H7 (cell line): ENCODE measurements at regions not wholly inside any gene's neighbourhood (a gene's known extent, or its start where the extent isn't known, plus 50 kb on each side); places are given as distances from the start of the nearest gene placed in this dataset.
"Not testable (repeated sequence)": the region's sequence is repeated elsewhere in the genome, so short reads cannot be mapped to it uniquely, and the experiment has no call there.

ENCODE experiments used
- DNase-seq: peaks from one replicate; pipeline ENCODE4 v3.0.0; 2012
- H3K27me3 ChIP-seq: 2 replicates; pipeline ENCODE4 v1.6.0; 2011; ENCODE audit warnings: mild to moderate bottlenecking, low read length; ENCODE audit not compliant: control insufficient read depth, insufficient read depth
- H3K36me3 ChIP-seq: replicated peaks from 2 replicates; pipeline ENCODE4 v1.5.1; 2011; ENCODE audit warnings: low read length; ENCODE audit not compliant: control insufficient read depth, insufficient read depth
- H3K4me3 ChIP-seq: 2 replicates; pipeline ENCODE4 v1.5.1; 2011; ENCODE audit warnings: low read depth, mild to moderate bottlenecking, control low read depth, low read length, moderate library complexity; ENCODE audit not compliant: insufficient read depth

DNA sequence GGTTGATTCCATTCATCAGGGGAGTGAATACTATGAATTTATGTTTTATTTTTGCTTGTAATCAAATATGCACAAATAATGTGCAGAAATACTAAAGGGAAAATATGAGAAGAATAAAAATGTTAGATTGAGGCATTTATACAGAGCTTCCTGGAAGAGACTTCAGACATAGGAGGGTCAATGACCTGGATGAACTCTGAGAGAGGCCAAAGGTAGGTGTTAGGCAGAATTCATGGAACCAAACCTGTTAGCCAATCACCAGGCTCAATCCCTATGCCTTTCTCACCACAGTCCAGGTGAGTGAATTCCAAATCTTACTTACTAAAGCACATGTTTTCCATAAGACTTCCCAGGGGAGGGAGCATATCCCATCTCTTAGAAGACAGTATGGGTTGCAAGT lies 130.4 kb upstream of the NTF3 start:
- no peak for DNase-seq
- Histone ChIP-seq H3K36me3 (no peaks in the 10 kb centered on the region), H3K27me3 (no peaks in the 10 kb centered on the region), H3K4me3 (no peak overlapping the region)

DNA sequence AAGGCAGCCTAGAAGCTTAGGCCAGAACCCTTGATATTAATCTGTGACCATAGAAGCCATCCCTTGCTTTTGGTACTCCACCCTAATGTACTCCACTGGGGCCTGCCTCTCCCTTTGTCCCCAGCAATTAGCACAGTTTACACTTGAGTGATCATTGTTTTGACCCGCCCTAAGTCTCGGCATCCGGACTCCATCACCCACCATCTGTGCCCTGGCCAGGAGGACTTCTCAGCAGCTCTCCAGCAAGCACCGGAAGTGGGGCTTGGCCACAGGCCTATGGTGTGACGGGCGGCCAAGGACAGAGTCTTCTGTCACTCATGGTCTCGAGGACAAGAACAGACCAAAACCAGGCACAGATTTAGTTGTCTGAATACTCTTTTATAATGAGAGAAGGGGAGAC lies 126.5 kb upstream of the NTF3 start:
- no peaks in the 10 kb centered on the region; the same call in 1 of the 2 replicates for H3K27me3 ChIP-seq
- no peaks in the 10 kb centered on the region for H3K36me3 ChIP-seq
- no peak for DNase-seq
- H3K4me3 ChIP-seq, result no peak overlapping the region

DNA sequence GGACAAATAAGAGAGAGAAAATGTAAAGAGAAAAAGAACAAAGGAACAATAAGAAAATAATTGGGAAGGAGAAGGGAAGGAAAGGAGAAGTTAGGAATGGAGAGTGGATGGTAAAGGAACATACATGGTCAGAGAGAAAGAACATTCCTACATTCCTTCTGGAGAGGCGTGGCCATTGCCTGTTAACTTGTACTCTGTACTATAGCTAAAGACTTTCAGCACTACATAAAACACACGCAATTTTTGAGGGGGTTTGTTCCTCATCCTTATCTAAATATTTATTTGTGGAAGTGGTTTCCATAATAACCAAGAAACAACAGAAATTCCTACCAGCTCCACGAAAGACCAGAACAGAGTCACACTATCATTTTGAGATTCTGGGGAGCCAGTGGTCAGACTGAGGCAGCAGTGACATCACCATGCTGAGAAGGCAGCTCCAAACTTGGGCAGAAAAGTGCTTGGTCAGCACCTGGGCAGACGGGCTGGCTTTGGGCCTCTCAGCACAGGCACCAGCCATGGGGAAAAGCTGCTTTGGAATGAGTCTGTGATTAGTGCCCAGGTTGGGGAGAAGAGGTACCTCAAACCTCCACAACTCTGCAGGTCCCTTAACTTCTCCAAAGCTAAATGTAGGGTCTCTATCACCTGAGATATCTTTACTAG lies 125.9 kb upstream of the NTF3 start:
- Histone ChIP-seq H3K36me3 (no peaks in the 10 kb centered on the region), H3K27me3 (no peaks in the 10 kb centered on the region; the same call in 1 of the 2 replicates), H3K4me3 (no peak overlapping the region)
- DNase-seq, result no peak

DNA sequence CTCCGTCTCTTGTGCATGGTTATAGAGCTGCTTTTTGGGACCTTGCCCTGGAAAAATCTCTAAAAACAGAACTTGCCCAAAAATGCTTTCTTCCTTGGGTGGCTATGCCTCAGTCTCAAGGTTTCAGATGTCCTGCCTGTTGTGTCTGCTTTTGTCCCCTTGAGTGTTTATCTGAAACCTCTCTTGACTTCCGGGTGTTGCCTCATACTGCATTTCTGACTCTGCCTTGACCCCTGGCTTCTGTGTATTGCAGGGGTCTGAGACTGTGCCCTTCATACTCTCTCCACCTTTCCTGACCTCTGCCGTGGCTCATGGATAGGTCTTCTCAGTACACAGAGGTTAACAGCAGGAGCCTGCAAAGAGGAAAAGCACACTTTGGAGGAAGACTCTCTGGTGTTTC lies 124.8 kb upstream of the NTF3 start:
- Histone ChIP-seq H3K27me3 (no peaks in the 10 kb centered on the region; the same call in 1 of the 2 replicates), H3K36me3 (no peaks in the 10 kb centered on the region), H3K4me3 (no peak overlapping the region)
- DNase-seq, result no peak

DNA sequence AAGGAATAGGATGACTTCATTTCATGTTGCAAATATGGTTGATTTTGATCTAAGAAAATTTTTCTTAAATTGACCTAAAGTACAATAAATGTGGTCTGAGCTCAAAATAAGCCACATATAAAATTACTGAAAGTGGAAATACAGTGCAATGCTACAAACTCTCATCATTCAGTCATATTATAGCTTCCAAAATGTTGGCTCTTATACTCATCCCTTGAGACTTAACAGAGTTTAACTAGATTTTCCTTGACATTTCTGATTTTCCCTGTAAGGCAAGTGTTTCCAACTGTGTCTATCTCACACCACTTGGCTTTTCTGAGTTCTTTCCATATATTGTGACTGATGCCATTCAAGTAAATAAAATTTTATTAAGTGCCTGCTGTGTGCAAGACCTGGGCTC lies 123.7 kb upstream of the NTF3 start:
- no peak overlapping the region for H3K4me3 ChIP-seq
- no peaks in the 10 kb centered on the region for H3K36me3 ChIP-seq
- DNase-seq, result no peak
- no peaks in the 10 kb centered on the region; the same call in 1 of the 2 replicates for H3K27me3 ChIP-seq

DNA sequence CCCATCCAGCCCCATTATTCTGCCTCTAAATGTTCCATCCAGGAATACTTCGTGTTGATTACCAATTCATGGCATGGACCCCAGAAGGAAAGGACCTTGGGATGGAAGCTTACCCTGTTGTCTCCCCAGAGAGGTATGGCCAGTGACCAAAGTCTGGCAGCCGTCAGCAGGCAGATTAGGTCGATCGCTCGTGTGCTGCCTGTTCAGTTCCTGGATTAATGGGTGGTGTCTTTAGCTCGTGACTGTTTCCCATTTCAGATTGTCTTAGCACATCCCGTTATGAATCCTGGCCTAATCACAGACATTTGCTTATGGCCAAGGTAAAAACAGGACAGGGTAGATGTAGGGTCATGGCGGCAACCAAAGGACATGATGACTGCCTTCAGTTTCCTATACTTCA lies 122.9 kb upstream of the NTF3 start:
- H3K27me3 ChIP-seq, result no peaks in the 10 kb centered on the region; the same call in 1 of the 2 replicates
- no peaks in the 10 kb centered on the region for H3K36me3 ChIP-seq
- no peak overlapping the region for H3K4me3 ChIP-seq
- DNase-seq, result no peak

DNA sequence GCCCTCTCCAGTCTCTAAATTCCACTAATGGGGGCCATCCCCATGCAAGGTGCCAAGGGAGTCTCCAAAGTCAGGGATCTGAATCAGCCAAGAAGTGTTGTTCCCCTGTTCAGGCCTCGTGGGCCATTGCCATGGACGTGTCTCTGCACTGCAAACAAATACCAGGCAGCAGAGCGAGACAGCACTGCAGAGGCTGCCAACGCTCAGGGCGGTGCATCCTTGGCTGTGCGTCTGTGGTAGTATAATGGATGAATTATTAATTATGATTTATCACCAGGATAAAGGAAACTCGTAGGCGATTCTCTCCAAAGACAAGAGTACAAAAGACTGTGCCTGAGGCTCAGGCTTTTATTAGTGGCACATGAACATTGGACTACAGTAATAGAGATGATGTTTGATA lies 122.3 kb upstream of the NTF3 start:
- DNase-seq, result no peak
- 0 out of 2 replicates have a peak, but pooled peaks cover 1% of the 10 kb centered on the region for H3K36me3 ChIP-seq
- H3K4me3 ChIP-seq, result no peak overlapping the region
- H3K27me3 ChIP-seq, result no peaks in the 10 kb centered on the region; the same call in 1 of the 2 replicates

DNA sequence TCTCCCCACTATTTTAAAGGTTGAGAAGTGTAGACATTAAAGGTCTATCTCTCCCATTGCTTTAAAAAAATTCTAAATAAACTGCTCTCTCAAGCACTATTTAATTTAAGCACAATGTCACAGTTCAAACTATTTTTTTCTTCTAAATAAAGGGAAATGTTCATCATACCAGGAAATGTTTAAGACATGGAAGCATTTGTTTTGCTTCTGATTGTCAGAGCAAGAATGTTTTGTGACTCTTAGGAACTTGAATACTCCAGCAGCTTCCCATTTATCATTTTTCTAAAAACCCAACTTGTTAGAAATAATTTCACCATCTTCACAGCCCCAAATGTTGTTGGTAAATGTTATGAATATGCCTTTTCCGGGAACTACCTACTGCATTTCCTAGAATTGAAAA lies 121.8 kb upstream of the NTF3 start:
- 0 out of 2 replicates have a peak, but pooled peaks cover 1% of the 10 kb centered on the region for H3K36me3 ChIP-seq
- no peak for DNase-seq
- no peaks in the 10 kb centered on the region; the same call in 1 of the 2 replicates for H3K27me3 ChIP-seq
- H3K4me3 ChIP-seq, result no peak overlapping the region

DNA sequence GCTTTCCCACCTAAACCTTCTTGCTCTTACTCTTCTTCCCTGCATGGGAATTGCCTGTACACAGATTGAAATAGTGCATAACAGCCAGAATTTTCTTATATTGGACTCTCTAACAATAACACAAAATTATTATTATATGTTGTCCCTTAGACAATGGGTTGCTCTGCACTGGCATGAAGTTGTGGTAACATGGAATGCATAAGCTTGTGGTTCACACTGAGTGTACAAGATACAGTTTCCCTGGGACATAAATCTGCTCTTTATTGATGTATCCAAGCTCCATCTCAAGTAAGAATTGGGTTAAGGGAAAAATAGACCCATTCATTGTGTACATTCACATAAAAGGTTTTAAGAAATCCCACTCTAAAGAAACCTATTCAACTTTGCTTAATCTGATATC lies 114.4 kb upstream of the NTF3 start:
- no peaks in the 10 kb centered on the region for H3K27me3 ChIP-seq
- H3K36me3 ChIP-seq, result 0 out of 2 replicates have a peak, but pooled peaks cover 1% of the 10 kb centered on the region
- DNase-seq, result no peak
- H3K4me3 ChIP-seq, result no peak overlapping the region

DNA sequence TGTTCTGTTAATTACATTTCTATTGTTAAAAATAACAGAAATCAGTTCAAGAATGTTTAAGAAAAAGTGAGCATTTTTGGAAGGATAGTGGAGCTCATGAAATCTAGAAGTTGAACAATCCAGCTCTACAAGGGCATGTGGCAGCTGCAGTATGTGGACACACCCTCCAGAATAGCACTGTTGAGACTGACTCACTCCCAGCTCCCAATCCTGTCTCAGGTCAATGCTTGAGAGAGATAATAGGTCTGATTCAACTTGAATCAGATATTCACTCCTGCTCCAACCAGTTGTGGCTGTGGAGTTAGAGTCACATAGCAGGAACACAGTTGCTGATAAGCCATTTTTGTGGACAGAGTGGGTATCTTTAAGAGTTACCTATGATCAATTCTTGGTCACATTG lies 113.0 kb upstream of the NTF3 start:
- DNase-seq, result no peak
- Histone ChIP-seq H3K36me3 (0 out of 2 replicates have a peak, but pooled peaks cover 1% of the 10 kb centered on the region), H3K27me3 (no peaks in the 10 kb centered on the region), H3K4me3 (no peak overlapping the region)

DNA sequence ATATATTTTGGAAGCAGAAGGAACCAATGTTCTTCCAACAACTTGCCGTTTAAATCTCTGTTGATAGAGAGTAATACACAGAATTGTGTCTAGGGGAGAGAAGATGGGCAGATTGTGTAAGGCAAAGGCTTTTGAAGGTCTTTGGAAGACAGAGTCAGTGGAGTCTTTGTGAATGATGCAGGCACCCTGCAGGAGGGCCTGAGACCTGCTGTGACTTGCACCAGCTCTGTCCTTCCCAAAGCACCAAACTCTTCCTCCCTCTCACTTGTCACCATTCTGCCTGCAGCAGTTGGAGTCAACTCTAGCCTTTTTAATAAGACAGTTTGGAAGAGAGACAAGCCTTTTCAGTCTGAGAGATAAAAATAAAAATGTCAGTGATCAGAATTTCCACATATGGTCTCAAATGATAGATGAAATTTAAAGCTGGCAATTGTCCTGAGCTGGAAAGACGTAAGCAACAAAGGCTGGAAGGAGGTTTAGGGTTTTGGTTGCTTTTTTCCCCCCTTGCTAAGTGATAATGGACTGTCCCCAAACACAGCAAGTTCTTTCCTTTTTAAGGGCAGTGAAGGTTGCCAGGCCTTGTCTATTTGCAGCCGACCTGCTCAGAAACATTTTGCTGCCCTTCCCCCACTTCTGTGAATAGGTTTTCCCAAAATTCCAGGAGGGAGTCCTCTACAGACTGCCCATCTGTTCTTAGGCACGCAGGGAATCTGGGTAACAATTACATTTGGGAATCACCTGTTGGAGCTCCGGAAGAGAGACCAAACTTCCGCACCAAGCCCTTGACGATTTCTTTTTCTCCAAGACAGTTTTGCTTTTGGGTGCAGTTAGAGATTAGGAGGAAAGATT lies 103.0 kb upstream of the NTF3 start:
- DNase-seq, result peak; percentile 40
- Histone ChIP-seq H3K36me3 (no peaks in the 10 kb centered on the region), H3K4me3 (no peak overlapping the region), H3K27me3 (no peaks in the 10 kb centered on the region)

DNA sequence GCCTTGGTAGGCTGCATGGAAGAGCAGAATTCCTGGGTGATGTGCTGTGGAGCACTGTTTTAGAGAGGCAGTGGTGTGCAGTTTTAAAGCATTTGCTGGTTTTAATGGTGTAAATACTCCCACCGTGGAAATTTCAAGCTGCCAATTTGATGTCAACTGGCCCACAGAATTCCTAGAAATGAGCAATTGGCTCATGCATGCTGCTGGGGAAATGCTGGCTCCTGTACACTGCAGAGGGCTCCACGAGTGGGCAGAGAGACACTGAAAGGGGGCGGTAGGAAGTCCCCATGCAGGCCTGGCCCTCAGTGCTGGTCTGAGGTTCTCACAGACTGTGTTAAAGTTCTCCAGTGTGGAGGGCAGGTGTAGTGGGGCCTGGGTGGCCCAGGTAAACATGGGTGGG lies 99.4 kb upstream of the NTF3 start:
- no peak for DNase-seq
- no peaks in the 10 kb centered on the region for H3K36me3 ChIP-seq
- H3K4me3 ChIP-seq, result no peak overlapping the region
- no peaks in the 10 kb centered on the region for H3K27me3 ChIP-seq

DNA sequence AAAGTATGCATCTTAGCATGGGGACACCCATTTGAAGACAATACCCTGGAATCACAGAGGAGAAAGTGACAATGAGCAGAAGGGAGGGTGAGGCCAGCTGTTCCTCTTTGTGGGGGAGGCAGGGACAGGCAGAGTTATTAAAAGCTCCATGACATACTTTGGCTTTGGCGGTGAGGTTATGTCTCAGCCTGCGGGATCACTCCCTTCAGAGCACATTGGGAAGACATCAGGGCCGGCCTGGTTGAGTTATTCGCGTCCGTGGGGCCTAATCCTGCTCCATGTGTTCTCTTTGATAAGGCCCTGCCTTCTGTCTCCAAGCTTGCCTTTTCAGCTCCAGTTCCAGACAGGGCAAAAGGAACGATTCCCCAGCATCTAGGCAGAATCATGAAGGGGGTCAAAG lies 98.8 kb upstream of the NTF3 start:
- H3K27me3 ChIP-seq, result no peaks in the 10 kb centered on the region
- H3K36me3 ChIP-seq, result no peaks in the 10 kb centered on the region
- H3K4me3 ChIP-seq, result no peak overlapping the region
- no peak for DNase-seq

DNA sequence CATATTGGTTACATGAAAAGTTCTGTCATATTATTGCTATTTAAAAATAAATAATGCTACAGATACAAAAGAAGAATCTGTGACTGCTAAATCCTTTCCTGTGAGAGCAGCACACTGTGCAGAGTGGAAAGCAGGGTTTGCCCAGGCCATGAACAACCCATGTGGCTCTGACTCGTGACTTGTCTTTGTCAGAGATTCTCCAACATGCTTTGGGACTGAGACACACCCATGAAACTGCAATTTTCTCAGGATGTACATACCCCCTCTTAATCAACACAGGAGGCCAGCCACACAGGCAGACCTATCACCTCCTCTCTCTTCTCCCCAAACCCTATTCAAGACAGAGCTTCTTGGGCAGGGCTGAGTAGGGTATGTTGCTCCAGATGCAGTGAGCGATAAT lies 96.8 kb upstream of the NTF3 start:
- H3K4me3 ChIP-seq, result no peak overlapping the region
- DNase-seq, result no peak
- H3K27me3 ChIP-seq, result no peaks in the 10 kb centered on the region
- no peaks in the 10 kb centered on the region for H3K36me3 ChIP-seq

DNA sequence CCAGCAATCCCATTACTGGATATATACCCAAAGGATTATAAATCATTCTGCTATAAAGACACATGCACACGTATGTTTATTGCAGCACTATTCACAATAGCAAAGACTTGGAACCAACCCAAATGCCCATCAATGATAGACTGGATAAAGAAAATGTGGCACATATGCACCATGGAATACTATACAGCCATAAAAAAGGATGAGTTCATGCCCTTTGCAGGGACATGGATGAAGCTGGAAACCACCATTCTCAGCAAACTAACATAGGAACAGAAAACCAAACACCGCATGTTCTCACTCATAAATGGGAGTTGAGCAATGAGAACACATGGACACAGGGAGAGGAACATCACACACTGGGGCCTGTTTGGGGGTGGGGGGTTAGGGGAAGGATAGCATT lies 90.8 kb upstream of the NTF3 start:
- H3K4me3 ChIP-seq, H3K27me3 ChIP-seq, H3K36me3 ChIP-seq, DNase-seq: not testable (repeated sequence)
